ENCODE measurements at regions not wholly inside any gene's neighbourhood (a gene's known extent, or its start where the extent isn't known, plus 50 kb on each side); places are given as distances from the start of the nearest gene placed in this dataset.

GRCh38 chr4:100098681-100099080 is 91.6 kb downstream of the DDIT4L start:
- TF ChIP-seq CTCF (conservative IDR thresholded peaks at IDR 0.05) (no peak), EZH2 (IDR thresholded peaks at IDR 0.05; ENCODE audit: low read depth) (no peak)
- H3K27me3 ChIP-seq (ENCODE audit: insufficient read depth, low read depth) = no peaks in the 10 kb centered on the region
- no peaks in the 10 kb centered on the region for H3K9me2 ChIP-seq (ENCODE audit: insufficient read depth)
- no peak overlapping the region for H3K27ac ChIP-seq
- no peaks in the 10 kb centered on the region for H3K9me3 ChIP-seq (ENCODE audit: insufficient read depth, low read depth)
- H3K4me2 ChIP-seq = no peak overlapping the region
- H4K20me1 ChIP-seq (ENCODE audit: insufficient read depth) = no peaks in the 10 kb centered on the region
- no peaks in the 10 kb centered on the region for H3F3A ChIP-seq (ENCODE audit: insufficient read depth, low read depth)
- no peak for DNase-seq
- intact Hi-C loops (cut with micrococcal nuclease; ENCODE audit: unreplicated experiment) = no loop called here
- POLR2A ChIA-PET (ENCODE audit: unreplicated experiment) = no interaction called here
- H3K79me2 ChIP-seq (ENCODE audit: low read depth) = no peaks in the 10 kb centered on the region
- H3K4me1 ChIP-seq (replicated peaks; ENCODE audit: insufficient read depth) = peaks cover 4% of the 10 kb centered on the region
- H3K4me3 ChIP-seq = no peak overlapping the region
- BruUV-seq (replicated peaks) = no TSS peak
- no peak overlapping the region for H2AFZ ChIP-seq
- CTCF ChIA-PET = no interaction called here
- no peaks in the 10 kb centered on the region for H3K36me3 ChIP-seq (ENCODE audit: low read depth)

- POLR2A ChIA-PET (ENCODE audit: unreplicated experiment) = no interaction called here
- Histone ChIP-seq H3K4me2 (no peak overlapping the region), H4K20me1 (ENCODE audit: insufficient read depth) (no peaks in the 10 kb centered on the region), H3K27me3 (ENCODE audit: insufficient read depth, low read depth) (no peaks in the 10 kb centered on the region), H3K4me1 (replicated peaks; ENCODE audit: insufficient read depth) (peaks cover 6% of the 10 kb centered on the region), H3K4me3 (no peak overlapping the region), H3K9me3 (ENCODE audit: insufficient read depth, low read depth) (no peaks in the 10 kb centered on the region), H3F3A (ENCODE audit: insufficient read depth, low read depth) (no peaks in the 10 kb centered on the region), H3K27ac (no peak overlapping the region), H3K79me2 (ENCODE audit: low read depth) (no peaks in the 10 kb centered on the region), H3K9me2 (ENCODE audit: insufficient read depth) (no peaks in the 10 kb centered on the region), H2AFZ (no peak overlapping the region), H3K36me3 (ENCODE audit: low read depth) (no peaks in the 10 kb centered on the region)
- TF ChIP-seq EZH2 (IDR thresholded peaks at IDR 0.05; ENCODE audit: low read depth) (no peak), CTCF (conservative IDR thresholded peaks at IDR 0.05) (no peak)
- CTCF ChIA-PET = no interaction called here
- DNase-seq = no peak
- BruUV-seq (replicated peaks) = no TSS peak
- intact Hi-C loops (cut with micrococcal nuclease; ENCODE audit: unreplicated experiment) = no loop called here
Measured at GRCh38 chr4:100098011-100098545, 92.2 kb downstream of the DDIT4L start.

DNA sequence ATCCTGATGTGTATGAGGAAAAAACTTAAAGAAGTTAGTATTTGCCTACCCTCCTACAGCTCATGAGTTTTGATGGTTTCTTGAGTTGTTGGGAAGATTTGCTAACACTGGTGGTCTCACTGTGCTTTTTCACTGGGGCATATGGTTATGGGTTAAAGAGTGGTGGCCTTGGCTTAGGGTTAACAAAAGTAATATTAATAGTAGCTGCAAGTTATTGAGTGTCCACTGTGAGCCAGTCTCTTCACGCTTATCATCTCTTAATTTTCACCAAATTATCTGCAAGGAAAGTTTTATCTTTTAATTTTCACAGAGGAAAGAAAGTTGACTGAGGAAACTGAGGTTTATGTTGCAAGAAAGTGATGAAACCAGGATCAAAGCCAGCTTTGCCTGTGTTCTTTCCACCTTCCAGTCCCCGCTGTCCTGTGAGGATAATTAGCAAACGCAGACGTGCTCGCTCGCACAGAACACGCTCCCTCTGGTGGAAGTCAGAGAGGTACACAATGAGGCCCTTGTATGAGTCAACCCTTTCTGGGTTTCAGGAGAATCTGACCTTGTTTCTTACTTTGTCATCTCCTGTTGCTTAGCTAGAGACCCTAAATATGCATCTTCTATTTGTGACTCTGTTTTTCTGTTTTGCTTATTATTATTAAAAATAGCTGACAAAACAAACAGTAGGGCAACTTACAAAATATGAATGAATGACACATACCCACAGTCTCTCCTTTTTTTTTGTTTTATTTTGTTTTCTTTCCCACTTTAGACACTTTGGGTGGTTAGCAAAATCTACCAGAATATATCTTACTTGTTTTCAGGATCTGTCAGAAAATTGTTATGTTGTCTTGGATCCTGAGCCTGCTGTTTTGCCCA is 94.3 kb downstream of the DDIT4L start:
- no TSS peak for BruUV-seq (replicated peaks)
- ChIA-PET POLR2A (ENCODE audit: unreplicated experiment) (no interaction called here), CTCF (no interaction called here)
- Histone ChIP-seq H3K79me2 (ENCODE audit: low read depth) (no peaks in the 10 kb centered on the region), H3K27me3 (ENCODE audit: insufficient read depth, low read depth) (no peaks in the 10 kb centered on the region), H3K9me2 (ENCODE audit: insufficient read depth) (no peaks in the 10 kb centered on the region), H4K20me1 (ENCODE audit: insufficient read depth) (no peaks in the 10 kb centered on the region), H2AFZ (no peak overlapping the region), H3K4me1 (replicated peaks; ENCODE audit: insufficient read depth) (peaks cover 6% of the 10 kb centered on the region), H3F3A (ENCODE audit: insufficient read depth, low read depth) (no peaks in the 10 kb centered on the region), H3K27ac (no peak overlapping the region), H3K4me3 (no peak overlapping the region), H3K36me3 (ENCODE audit: low read depth) (no peaks in the 10 kb centered on the region), H3K9me3 (ENCODE audit: insufficient read depth, low read depth) (no peaks in the 10 kb centered on the region), H3K4me2 (no peak overlapping the region)
- intact Hi-C loops (cut with micrococcal nuclease; ENCODE audit: unreplicated experiment) = no loop called here
- peak; percentile 67 for TF ChIP-seq CTCF (conservative IDR thresholded peaks at IDR 0.05)
- TF ChIP-seq EZH2 (IDR thresholded peaks at IDR 0.05; ENCODE audit: low read depth) = no peak
- DNase-seq = peak in 1 of 2 experiments; percentile 9
